GM23338 (cell line): ENCODE measurements at regions not wholly inside any gene's neighbourhood (a gene's known extent, or its start where the extent isn't known, plus 50 kb on each side); places are given as distances from the start of the nearest gene placed in this dataset.

Source experiments
- ATAC-seq: fragments of 200-7000 bp; cut with Tn5 transposase; 3 replicates; pipeline ENCODE4 v1.9.1; 2020
- DNase-seq: peaks from one replicate; pipeline ENCODE4 v3.0.0-alpha.2; 2015; ENCODE audit warnings: low spot score
- H2AFZ ChIP-seq: fragments of 200-600 bp; sonication (generic); 2 replicates; pipeline ENCODE4 v1.8.0; 2016; ENCODE audit warnings: antibody characterized with exemption, mild to moderate bottlenecking, moderate library complexity
- H3F3A ChIP-seq: fragments of 200-600 bp; sonication (generic); replicated peaks from 2 replicates; pipeline ENCODE4 v1.8.0; 2017; ENCODE audit warnings: antibody characterized with exemption, mixed run types, low read depth
- H3K27ac ChIP-seq: fragments of 200-600 bp; sonication (generic); 2 replicates; pipeline ENCODE4 v1.6.1; 2016; ENCODE audit warnings: low read depth
- H3K27me3 ChIP-seq: fragments of 200-600 bp; sonication (generic); 2 replicates; pipeline ENCODE4 v1.8.0; 2016; ENCODE audit warnings: mild to moderate bottlenecking, mixed run types, moderate library complexity; ENCODE audit not compliant: insufficient read depth
- H3K36me3 ChIP-seq: fragments of 200-600 bp; sonication (generic); 2 replicates; pipeline ENCODE4 v1.8.0; 2016; ENCODE audit warnings: mild to moderate bottlenecking; ENCODE audit not compliant: insufficient read depth
- H3K4me1 ChIP-seq: fragments of 200-600 bp; sonication (generic); 2 replicates; pipeline ENCODE4 v1.8.0; 2016; ENCODE audit warnings: mild to moderate bottlenecking, moderate library complexity; ENCODE audit not compliant: insufficient read depth
- H3K4me2 ChIP-seq: fragments of 200-600 bp; sonication (generic); 2 replicates; pipeline ENCODE4 v1.7.1; 2017; ENCODE audit warnings: mixed run types
- H3K4me3 ChIP-seq: fragments of 200-600 bp; sonication (generic); 2 replicates; pipeline ENCODE4 v1.6.1; 2016; ENCODE audit warnings: mixed run types
- H3K79me2 ChIP-seq: fragments of 200-600 bp; sonication (generic); replicated peaks from 2 replicates; pipeline ENCODE4 v1.8.0; 2017; ENCODE audit warnings: mild to moderate bottlenecking; ENCODE audit not compliant: insufficient read depth
- H3K9me2 ChIP-seq: fragments of 200-600 bp; sonication (generic); 2 replicates; pipeline ENCODE4 v1.8.0; 2017; ENCODE audit not compliant: insufficient read depth
- H4K20me1 ChIP-seq: fragments of 200-600 bp; sonication (generic); replicated peaks from 2 replicates; pipeline ENCODE4 v1.8.0; 2017; ENCODE audit warnings: mild to moderate bottlenecking; ENCODE audit not compliant: insufficient read depth
- H3K27ac Mint-ChIP-seq: 2 replicates; pipeline ENCODE4 v1.8.0; 2020; ENCODE audit warnings: inconsistent platforms, mild to moderate bottlenecking, moderate library complexity, mixed read lengths
- H3K27me3 Mint-ChIP-seq: 3 replicates; pipeline ENCODE4 v1.8.0; 2022; ENCODE audit warnings: low read depth, mild to moderate bottlenecking, moderate library complexity, mixed read lengths, inconsistent platforms; ENCODE audit not compliant: insufficient read depth, poor library complexity
- H3K36me3 Mint-ChIP-seq: 3 replicates; pipeline ENCODE4 v1.8.0; 2021; ENCODE audit warnings: low read depth, mild to moderate bottlenecking, inconsistent platforms, moderate library complexity, mixed read lengths
- H3K4me1 Mint-ChIP-seq: 3 replicates; pipeline ENCODE4 v1.8.0; 2020; ENCODE audit warnings: mild to moderate bottlenecking, inconsistent platforms, mixed read lengths
- H3K4me3 Mint-ChIP-seq: 3 replicates; pipeline ENCODE4 v1.8.0; 2021; ENCODE audit warnings: moderate library complexity, mild to moderate bottlenecking, inconsistent platforms, mixed read lengths
- H3K9me3 Mint-ChIP-seq: 3 replicates; pipeline ENCODE4 v1.8.0; 2020; ENCODE audit warnings: moderate library complexity, mild to moderate bottlenecking, inconsistent platforms, mixed read lengths
- EZH2 ChIP-seq: fragments of 200-600 bp; sonication (generic); IDR thresholded peaks from one replicate; pipeline ENCODE4 v1.8.0; 2017; ENCODE audit warnings: antibody characterized with exemption, mild to moderate bottlenecking, low read depth; ENCODE audit not compliant: unreplicated experiment
- EZH2phosphoT487 ChIP-seq: fragments of 200-600 bp; sonication (generic); IDR thresholded peaks from one replicate; pipeline ENCODE4 v1.8.1; 2018; ENCODE audit warnings: antibody characterized with exemption; ENCODE audit not compliant: unreplicated experiment
- JUNB ChIP-seq: IDR thresholded peaks from one replicate; pipeline ENCODE4 v1.6.1; 2016; ENCODE audit warnings: antibody characterized with exemption; ENCODE audit not compliant: unreplicated experiment
- NANOG ChIP-seq: IDR thresholded peaks from 2 replicates; pipeline ENCODE4 v1.6.1; 2016; ENCODE audit warnings: antibody characterized with exemption, borderline replicate concordance
- POLR2AphosphoS5 ChIP-seq: IDR thresholded peaks from 2 replicates; pipeline ENCODE4 v1.6.1; 2016; ENCODE audit warnings: antibody characterized with exemption, low read depth
- STAT1 ChIP-seq: IDR thresholded peaks from one replicate; pipeline ENCODE4 v1.6.1; 2016; ENCODE audit warnings: antibody characterized with exemption; ENCODE audit not compliant: unreplicated experiment
- ZNF114 ChIP-seq: fragments of 250-450 bp; sonication (Bioruptor Pico); IDR thresholded peaks from 2 replicates; pipeline ENCODE4 v1.5.0; 2020; ENCODE audit warnings: mild to moderate bottlenecking, moderate library complexity
- ZNF331 ChIP-seq: fragments of 250-450 bp; sonication (Bioruptor Pico); IDR thresholded peaks from 2 replicates; pipeline ENCODE4 v1.5.0; 2020; ENCODE audit warnings: low read depth, mild to moderate bottlenecking, moderate library complexity
- TF ChIP-seq, protein P1 (sequence below), 2 experiments: fragments of 200-600 bp in 1 of 2; sonication (generic) in 1 of 2; conservative IDR thresholded peaks; 2 replicates each; pipeline versions ENCODE4 v1.5.1 to v1.6.1; 2016 to 2017; ENCODE audit warnings: antibody characterized with exemption in 2 of 2, low read depth in 2 of 2, mild to moderate bottlenecking in 2 of 2, moderate library complexity in 1 of 2

DNA sequence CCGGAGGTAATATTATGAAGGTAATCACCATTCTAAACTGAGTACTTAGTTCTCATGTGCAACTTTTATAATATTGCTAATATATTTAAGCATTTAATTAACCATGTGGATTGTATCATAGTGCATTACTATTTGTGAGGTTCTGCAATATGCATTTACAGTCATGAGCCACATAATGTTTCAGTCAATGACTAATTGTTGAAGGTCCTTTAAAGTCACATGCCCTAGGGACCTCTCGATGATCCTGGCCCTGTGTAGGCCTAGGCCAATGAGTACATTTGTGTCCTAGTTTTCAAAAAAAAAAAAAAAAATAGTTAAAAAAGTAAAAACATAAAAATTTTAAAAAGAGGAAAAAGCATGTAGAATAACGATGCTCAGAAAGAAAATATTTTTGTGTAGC, 298.0 kb downstream of the DSEL start:
- no peaks in the 10 kb centered on the region for H3K27me3 ChIP-seq
- no peak overlapping the region for H3K27ac Mint-ChIP-seq
- no peaks in the 10 kb centered on the region for H3K9me3 Mint-ChIP-seq
- H3K4me3 Mint-ChIP-seq = no peak overlapping the region
- ATAC-seq (no peak), DNase-seq (no peak)
- H3K4me1 Mint-ChIP-seq = no peaks in the 10 kb centered on the region
- no peaks in the 10 kb centered on the region for H3K36me3 ChIP-seq
- H3K4me2 ChIP-seq = no peak overlapping the region
- H3K27ac ChIP-seq = no peak overlapping the region
- peaks cover 6% of the 10 kb centered on the region for H3K27me3 Mint-ChIP-seq
- no peak overlapping the region for H2AFZ ChIP-seq
- TF ChIP-seq STAT1 (no peak), ZNF114 (CRISPR knock-in tag) (no peak)
- no peak overlapping the region for H3K4me3 ChIP-seq
- H3K9me2 ChIP-seq = no peaks in the 10 kb centered on the region
- no peaks in the 10 kb centered on the region for H4K20me1 ChIP-seq
- H3F3A ChIP-seq = no peaks in the 10 kb centered on the region
- no peaks in the 10 kb centered on the region for H3K79me2 ChIP-seq
- H3K4me1 ChIP-seq = no peaks in the 10 kb centered on the region
- no peaks in the 10 kb centered on the region for H3K36me3 Mint-ChIP-seq

DNA sequence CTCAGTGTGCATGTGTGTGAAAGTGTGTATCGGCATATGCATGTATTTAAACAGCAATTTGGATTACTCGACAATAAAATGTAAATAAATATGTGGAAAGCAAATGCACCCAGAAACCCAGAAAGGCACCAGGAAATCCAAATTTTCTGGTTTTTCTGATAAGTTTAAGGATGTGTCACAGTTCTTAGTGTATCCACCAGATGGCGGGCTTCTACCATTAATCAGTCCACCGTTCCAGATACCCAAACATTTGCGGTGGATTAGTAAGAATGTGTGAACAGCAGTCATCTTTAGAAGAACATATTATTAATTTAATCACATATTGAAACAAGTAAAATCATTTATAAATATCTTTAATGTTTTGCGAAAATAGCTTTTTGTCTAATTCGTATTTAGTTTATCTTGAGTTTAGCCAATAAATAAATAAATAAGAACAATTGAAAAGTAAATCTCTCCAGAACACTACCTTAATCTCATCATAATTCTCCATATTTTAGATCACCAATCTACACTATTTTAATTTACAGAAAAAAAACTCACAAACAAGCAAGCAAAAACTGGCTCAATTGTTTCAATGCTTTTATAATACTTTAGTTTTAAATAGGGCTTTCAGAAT, 298.9 kb downstream of the DSEL start:
- TF ChIP-seq, protein P1, sequence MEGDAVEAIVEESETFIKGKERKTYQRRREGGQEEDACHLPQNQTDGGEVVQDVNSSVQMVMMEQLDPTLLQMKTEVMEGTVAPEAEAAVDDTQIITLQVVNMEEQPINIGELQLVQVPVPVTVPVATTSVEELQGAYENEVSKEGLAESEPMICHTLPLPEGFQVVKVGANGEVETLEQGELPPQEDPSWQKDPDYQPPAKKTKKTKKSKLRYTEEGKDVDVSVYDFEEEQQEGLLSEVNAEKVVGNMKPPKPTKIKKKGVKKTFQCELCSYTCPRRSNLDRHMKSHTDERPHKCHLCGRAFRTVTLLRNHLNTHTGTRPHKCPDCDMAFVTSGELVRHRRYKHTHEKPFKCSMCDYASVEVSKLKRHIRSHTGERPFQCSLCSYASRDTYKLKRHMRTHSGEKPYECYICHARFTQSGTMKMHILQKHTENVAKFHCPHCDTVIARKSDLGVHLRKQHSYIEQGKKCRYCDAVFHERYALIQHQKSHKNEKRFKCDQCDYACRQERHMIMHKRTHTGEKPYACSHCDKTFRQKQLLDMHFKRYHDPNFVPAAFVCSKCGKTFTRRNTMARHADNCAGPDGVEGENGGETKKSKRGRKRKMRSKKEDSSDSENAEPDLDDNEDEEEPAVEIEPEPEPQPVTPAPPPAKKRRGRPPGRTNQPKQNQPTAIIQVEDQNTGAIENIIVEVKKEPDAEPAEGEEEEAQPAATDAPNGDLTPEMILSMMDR (conservative IDR thresholded peaks at IDR 0.05; ENCODE audit: low read depth in 2 of 2) = peak; percentile 80 to 92
- TF ChIP-seq POLR2AphosphoS5 (no peak), JUNB (no peak), ZNF114 (CRISPR knock-in tag) (no peak)
- H3K9me3 Mint-ChIP-seq = no peaks in the 10 kb centered on the region
- peak; percentile 64 for ATAC-seq

DNA sequence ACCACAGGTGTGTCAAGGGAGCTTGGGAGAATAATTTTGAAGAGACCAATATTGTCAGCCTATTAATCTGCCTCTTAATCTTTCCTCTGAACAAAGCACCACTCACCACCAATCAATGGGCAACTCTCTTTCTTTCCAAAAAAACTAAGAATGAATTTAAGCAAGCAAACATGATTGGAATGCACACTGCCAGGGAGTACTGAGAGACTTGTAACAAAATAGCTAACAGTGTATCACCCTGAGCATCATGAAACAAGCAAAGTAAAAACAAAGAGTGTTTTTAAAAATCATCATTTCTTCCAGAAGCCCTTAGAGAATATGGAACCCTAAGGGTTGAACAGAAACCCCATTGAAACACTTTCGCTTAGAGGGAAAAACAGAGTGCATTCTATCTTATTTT, 299.7 kb downstream of the DSEL start:
- Histone ChIP-seq H4K20me1 (no peaks in the 10 kb centered on the region), H3K27ac (no peak overlapping the region), H3K36me3 (no peaks in the 10 kb centered on the region), H2AFZ (no peak overlapping the region), H3K27me3 (no peaks in the 10 kb centered on the region), H3F3A (no peaks in the 10 kb centered on the region), H3K4me2 (no peak overlapping the region), H3K79me2 (no peaks in the 10 kb centered on the region), H3K9me2 (no peaks in the 10 kb centered on the region), H3K4me1 (no peaks in the 10 kb centered on the region), H3K4me3 (no peak overlapping the region)
- H3K9me3 Mint-ChIP-seq = no peaks in the 10 kb centered on the region
- H3K4me3 Mint-ChIP-seq = no peak overlapping the region
- DNase-seq (no peak), ATAC-seq (no peak)
- H3K36me3 Mint-ChIP-seq = no peaks in the 10 kb centered on the region
- H3K4me1 Mint-ChIP-seq = no peaks in the 10 kb centered on the region
- H3K27me3 Mint-ChIP-seq = peaks cover 6% of the 10 kb centered on the region
- H3K27ac Mint-ChIP-seq = no peak overlapping the region
- TF ChIP-seq STAT1 = no peak
- no peak for TF ChIP-seq EZH2
- no peak for TF ChIP-seq NANOG
- TF ChIP-seq EZH2phosphoT487 = no peak
- no peak for TF ChIP-seq JUNB
- TF ChIP-seq, protein P1 (conservative IDR thresholded peaks at IDR 0.05; ENCODE audit: low read depth in 2 of 2) = no peak
- no peak for TF ChIP-seq ZNF331
- TF ChIP-seq ZNF114 (CRISPR knock-in tag) = no peak

More for the DNA sequence above, 298.9 kb downstream of the DSEL start:
- Histone ChIP-seq H3K4me2 (no peak overlapping the region), H3K36me3 (no peaks in the 10 kb centered on the region), H4K20me1 (no peaks in the 10 kb centered on the region), H3K79me2 (no peaks in the 10 kb centered on the region), H3K4me1 (no peaks in the 10 kb centered on the region), H3F3A (no peaks in the 10 kb centered on the region), H2AFZ (no peak overlapping the region), H3K27me3 (no peaks in the 10 kb centered on the region), H3K9me2 (no peaks in the 10 kb centered on the region), H3K4me3 (no peak overlapping the region), H3K27ac (no peak overlapping the region)
- H3K36me3 Mint-ChIP-seq = no peaks in the 10 kb centered on the region
- no peaks in the 10 kb centered on the region for H3K4me1 Mint-ChIP-seq
- peak; percentile 75 for DNase-seq
- H3K4me3 Mint-ChIP-seq = no peak overlapping the region
- H3K27me3 Mint-ChIP-seq = peaks cover 6% of the 10 kb centered on the region
- no peak overlapping the region for H3K27ac Mint-ChIP-seq
